ENCODE measurements at regions not wholly inside any gene's neighbourhood (a gene's known extent, or its start where the extent isn't known, plus 50 kb on each side); places are given as distances from the start of the nearest gene placed in this dataset.

DNA sequence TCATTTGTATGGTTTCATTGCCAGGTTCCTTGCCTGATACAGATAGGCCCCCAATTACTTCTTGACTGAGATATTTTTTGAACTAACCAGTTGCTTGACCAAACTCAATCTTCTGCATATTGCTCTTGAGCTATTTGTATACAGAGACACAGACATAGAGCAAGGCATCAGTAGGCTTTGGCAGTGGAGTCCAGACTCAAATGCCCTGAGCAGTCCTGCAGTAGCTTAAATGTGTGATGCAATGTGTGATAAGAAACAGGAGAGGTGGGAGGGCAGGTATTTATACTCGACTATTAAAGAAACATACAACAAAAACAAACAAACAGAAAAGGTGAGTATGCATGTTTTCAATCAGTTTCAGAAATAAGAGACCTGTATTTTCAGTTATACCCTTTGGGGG is 197.9 kb upstream of the DAB1 start:
- Histone ChIP-seq H3K4me3 (ENCODE audit: insufficient read depth, low read length) (no peak overlapping the region), H2AFZ (ENCODE audit: low read length) (no peak overlapping the region), H3K4me2 (ENCODE audit: insufficient read depth, low read length) (no peak overlapping the region), H3K4me1 (ENCODE audit: insufficient read depth, low read length) (no peaks in the 10 kb centered on the region), H3K27ac (ENCODE audit: low read depth, low read length) (no peak overlapping the region), H3K27me3 (ENCODE audit: insufficient read depth, low read length) (no peaks in the 10 kb centered on the region), H3K79me2 (ENCODE audit: insufficient read depth, low read length) (no peaks in the 10 kb centered on the region), H4K20me1 (ENCODE audit: insufficient read depth, low read length) (no peaks in the 10 kb centered on the region), H3K9me3 (ENCODE audit: low read depth, low read length) (no peaks in the 10 kb centered on the region), H3K36me3 (ENCODE audit: insufficient read depth, low read length) (no peaks in the 10 kb centered on the region)
- no peak for DNase-seq (ENCODE audit: insufficient read length, low spot score, missing footprints)
- TF ChIP-seq CTCF (IDR thresholded peaks at IDR 0.05; ENCODE audit: extremely low read depth, low read depth, low read length): no peak

GRCh38 chr1:57620605-57621004 is 196.7 kb upstream of the DAB1 start:
- no peak for TF ChIP-seq CTCF (IDR thresholded peaks at IDR 0.05; ENCODE audit: extremely low read depth, low read depth, low read length)
- Histone ChIP-seq H3K27me3 (ENCODE audit: insufficient read depth, low read length) (no peaks in the 10 kb centered on the region), H2AFZ (ENCODE audit: low read length) (no peak overlapping the region), H3K36me3 (ENCODE audit: insufficient read depth, low read length) (no peaks in the 10 kb centered on the region), H3K4me3 (ENCODE audit: insufficient read depth, low read length) (no peak overlapping the region), H3K4me2 (ENCODE audit: insufficient read depth, low read length) (no peak overlapping the region), H3K4me1 (ENCODE audit: insufficient read depth, low read length) (no peaks in the 10 kb centered on the region), H3K79me2 (ENCODE audit: insufficient read depth, low read length) (no peaks in the 10 kb centered on the region), H4K20me1 (ENCODE audit: insufficient read depth, low read length) (no peaks in the 10 kb centered on the region), H3K27ac (ENCODE audit: low read depth, low read length) (no peak overlapping the region), H3K9me3 (ENCODE audit: low read depth, low read length) (no peaks in the 10 kb centered on the region)
- DNase-seq (ENCODE audit: insufficient read length, low spot score, missing footprints): no peak

DNA sequence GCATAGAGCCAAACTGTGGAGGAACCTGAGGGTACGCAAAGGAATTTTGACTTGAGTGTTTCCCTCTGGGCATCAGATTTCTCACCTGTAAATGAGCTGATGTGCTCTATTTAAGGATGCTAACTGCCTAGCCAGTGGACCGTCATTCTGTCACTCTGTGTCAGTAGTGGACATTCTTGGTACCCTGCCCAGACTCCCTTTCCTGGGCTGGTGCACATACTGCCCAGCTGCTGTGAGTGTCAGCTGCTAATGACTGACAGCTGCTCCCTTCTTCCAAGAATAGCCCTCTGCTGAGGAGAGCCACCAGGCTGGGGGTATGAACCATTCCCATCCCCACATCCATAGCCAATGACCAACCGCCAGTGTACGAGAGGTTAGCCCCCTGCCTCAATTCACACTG is 193.1 kb upstream of the DAB1 start:
- Histone ChIP-seq H3K79me2 (ENCODE audit: insufficient read depth, low read length) (no peaks in the 10 kb centered on the region), H3K4me1 (ENCODE audit: insufficient read depth, low read length) (no peaks in the 10 kb centered on the region), H3K4me2 (ENCODE audit: insufficient read depth, low read length) (no peak overlapping the region), H3K27me3 (ENCODE audit: insufficient read depth, low read length) (no peaks in the 10 kb centered on the region), H3K36me3 (ENCODE audit: insufficient read depth, low read length) (no peaks in the 10 kb centered on the region), H4K20me1 (ENCODE audit: insufficient read depth, low read length) (no peaks in the 10 kb centered on the region), H3K4me3 (ENCODE audit: insufficient read depth, low read length) (no peak overlapping the region), H2AFZ (ENCODE audit: low read length) (no peak overlapping the region), H3K9me3 (ENCODE audit: low read depth, low read length) (no peaks in the 10 kb centered on the region), H3K27ac (ENCODE audit: low read depth, low read length) (no peak overlapping the region)
- DNase-seq (ENCODE audit: insufficient read length, low spot score, missing footprints): no peak
- no peak for TF ChIP-seq CTCF (IDR thresholded peaks at IDR 0.05; ENCODE audit: extremely low read depth, low read depth, low read length)

- no peaks in the 10 kb centered on the region for H3K4me1 ChIP-seq (ENCODE audit: insufficient read depth, low read length)
- H3K4me3 ChIP-seq (ENCODE audit: insufficient read depth, low read length): no peak overlapping the region
- H3K9me3 ChIP-seq (ENCODE audit: low read depth, low read length): no peaks in the 10 kb centered on the region
- H2AFZ ChIP-seq (ENCODE audit: low read length): no peak overlapping the region
- DNase-seq (ENCODE audit: insufficient read length, low spot score, missing footprints): no peak
- no peak for TF ChIP-seq CTCF (IDR thresholded peaks at IDR 0.05; ENCODE audit: extremely low read depth, low read depth, low read length)
- H3K27me3 ChIP-seq (ENCODE audit: insufficient read depth, low read length): no peaks in the 10 kb centered on the region
- no peak overlapping the region for H3K4me2 ChIP-seq (ENCODE audit: insufficient read depth, low read length)
- no peaks in the 10 kb centered on the region for H3K79me2 ChIP-seq (ENCODE audit: insufficient read depth, low read length)
- no peaks in the 10 kb centered on the region for H3K36me3 ChIP-seq (ENCODE audit: insufficient read depth, low read length)
- no peaks in the 10 kb centered on the region for H4K20me1 ChIP-seq (ENCODE audit: insufficient read depth, low read length)
- no peak overlapping the region for H3K27ac ChIP-seq (ENCODE audit: low read depth, low read length)
These were observed 192.1 kb upstream of the DAB1 start for GRCh38 chr1:57615956-57616355.
